K562 (cell line): ENCODE measurements at regions not wholly inside any gene's neighbourhood (a gene's known extent, or its start where the extent isn't known, plus 50 kb on each side); places are given as distances from the start of the nearest gene placed in this dataset.
A peak's percentile ranks its signal among the peaks of the same experiment; 100 is the strongest.

Source experiments
- CAMTA2 ChIP-seq: fragments of 250-450 bp; sonication (Bioruptor Pico); conservative IDR thresholded peaks from 2 replicates; pipeline ENCODE4 v1.5.1; 2022
- CBX2 ChIP-seq: fragments of 200-600 bp; sonication (generic); IDR thresholded peaks from one replicate; pipeline ENCODE4 v1.6.1; 2012; ENCODE audit warnings: mild to moderate bottlenecking, low read length, inconsistent platforms; ENCODE audit not compliant: insufficient read depth, poor library complexity, severe bottlenecking
- CCAR2 ChIP-seq: fragments of 200-400 bp; formaldehyde crosslinking; IDR thresholded peaks from 2 replicates; pipeline ENCODE4 v1.6.1; 2017; ENCODE audit warnings: mild to moderate bottlenecking, low read depth, low read length
- DNMT1 ChIP-seq: fragments of 450-650 bp; IDR thresholded peaks from 2 replicates; pipeline ENCODE4 v1.6.1; 2016; ENCODE audit warnings: antibody characterized with exemption, mild to moderate bottlenecking
- ESRRA ChIP-seq: fragments of 450-650 bp; IDR thresholded peaks from 2 replicates; pipeline ENCODE4 v1.6.1; 2014; ENCODE audit warnings: low read depth, mild to moderate bottlenecking, moderate library complexity, borderline replicate concordance
- HDAC8 ChIP-seq: fragments of 450-650 bp; IDR thresholded peaks from 2 replicates; pipeline ENCODE4 v1.6.1; 2016; ENCODE audit warnings: mild to moderate bottlenecking, missing genetic modification characterization, moderate library complexity, missing compliant biosample characterization
- MEF2D ChIP-seq: conservative IDR thresholded peaks from 2 replicates; pipeline ENCODE4 v1.6.1; 2016; ENCODE audit warnings: low read depth, missing genetic modification characterization, missing compliant biosample characterization
- MYNN ChIP-seq, 2 experiments: sonication (generic); formaldehyde crosslinking in 1 of 2; IDR thresholded peaks; 2 replicates each; pipeline versions ENCODE4 v1.5.0 to v1.6.1; 2016 to 2020; ENCODE audit warnings: antibody characterized with exemption in 1 of 2, missing genetic modification reagents in 1 of 2
- NFIX ChIP-seq: fragments of 250-450 bp; sonication (Bioruptor Pico); IDR thresholded peaks from 2 replicates; pipeline ENCODE4 v1.4.0; 2020; ENCODE audit warnings: low read depth, mild to moderate bottlenecking, moderate library complexity
- NFYB ChIP-seq: IDR thresholded peaks from 2 replicates; pipeline ENCODE4 v1.6.1; 2011; ENCODE audit warnings: mild to moderate bottlenecking, moderate library complexity; ENCODE audit not compliant: insufficient read length; ENCODE audit errors: extremely low read depth
- NR2F6 ChIP-seq: fragments of 450-650 bp; formaldehyde crosslinking; IDR thresholded peaks from 2 replicates; pipeline ENCODE4 v1.4.0; 2020; ENCODE audit warnings: mild to moderate bottlenecking
- NRF1 ChIP-seq, 2 experiments: fragments of 450-650 bp; IDR thresholded peaks in 1 of 2; conservative IDR thresholded peaks in 1 of 2; 2 replicates each; pipeline ENCODE4 v1.6.1; 2014; ENCODE audit warnings: mild to moderate bottlenecking in 2 of 2
- PHF8 ChIP-seq: fragments of 200-600 bp; sonication (generic); IDR thresholded peaks from 2 replicates; pipeline ENCODE4 v1.6.1; 2012; ENCODE audit warnings: mixed run types, mild to moderate bottlenecking, inconsistent platforms, low read length, moderate library complexity, borderline replicate concordance
- POLR3G ChIP-seq: IDR thresholded peaks from 2 replicates; pipeline ENCODE4 v1.6.1; 2011; ENCODE audit not compliant: insufficient read length, insufficient replicate concordance; ENCODE audit errors: extremely low read depth
- PURB ChIP-seq: sonication (generic); formaldehyde crosslinking; IDR thresholded peaks from 2 replicates; pipeline ENCODE4 v1.9.0; 2021; ENCODE audit warnings: low read depth, mild to moderate bottlenecking, missing genetic modification reagents
- RBM14 ChIP-seq: fragments of 200-400 bp; formaldehyde crosslinking; IDR thresholded peaks from 2 replicates; pipeline ENCODE4 v1.6.1; 2018; ENCODE audit warnings: low read depth, mild to moderate bottlenecking, low read length, moderate library complexity, borderline replicate concordance; ENCODE audit not compliant: insufficient read depth
- SRF ChIP-seq, 2 experiments: fragments of 250-450, 450-650 bp in 1 of 2; sonication (Bioruptor Pico) in 1 of 2; sonication (generic) in 1 of 2; formaldehyde crosslinking; IDR thresholded peaks; 2 replicates each; pipeline versions ENCODE4 v1.5.0 to v1.5.1; 2020 to 2022; ENCODE audit warnings: mild to moderate bottlenecking in 1 of 2, missing genetic modification reagents in 1 of 2
- TBP ChIP-seq: optimal IDR thresholded peaks from 2 replicates; pipeline ENCODE3; 2011; ENCODE audit warnings: low read depth, low read length, improper control_type of control experiment
- TEAD4 ChIP-seq, 2 experiments: sonication (generic) in 1 of 2; formaldehyde crosslinking in 1 of 2; IDR thresholded peaks; 2 replicates each; pipeline versions ENCODE4 v1.6.1 to v1.8.0; 2012 to 2022; ENCODE audit warnings: borderline replicate concordance in 1 of 2, inconsistent platforms in 1 of 2, low read length in 1 of 2, mild to moderate bottlenecking in 1 of 2, missing genetic modification reagents in 1 of 2
- THRAP3 ChIP-seq: fragments of 450-650 bp; IDR thresholded peaks from 2 replicates; pipeline ENCODE4 v1.6.1; 2016; ENCODE audit warnings: mild to moderate bottlenecking, inconsistent platforms, borderline replicate concordance
- TRIM28 ChIP-seq: fragments of 450-650 bp; IDR thresholded peaks from 2 replicates; pipeline ENCODE4 v1.6.1; 2017
- WHSC1 ChIP-seq: IDR thresholded peaks from one replicate; pipeline ENCODE4 v1.6.1; 2012; ENCODE audit warnings: low read length, control low read depth, inconsistent platforms
- ZBTB17 ChIP-seq: fragments of 450-650 bp; formaldehyde crosslinking; IDR thresholded peaks from 2 replicates; pipeline ENCODE4 v1.4.0; 2020; ENCODE audit warnings: mild to moderate bottlenecking
- ZFPM2 ChIP-seq: fragments of 250-450 bp; sonication (Bioruptor Pico); IDR thresholded peaks from 2 replicates; pipeline ENCODE4 v1.5.1; 2022; ENCODE audit warnings: mild to moderate bottlenecking
- ZNF165 ChIP-seq: fragments of 250-450 bp; sonication (Bioruptor Pico); IDR thresholded peaks from 2 replicates; pipeline ENCODE4 v1.4.0; 2020; ENCODE audit warnings: borderline replicate concordance
- ZNF253 ChIP-seq: fragments of 250-450 bp; sonication (Bioruptor Pico); conservative IDR thresholded peaks from 2 replicates; pipeline ENCODE4 v1.6.1; 2021; ENCODE audit warnings: mild to moderate bottlenecking
- TF ChIP-seq, protein P1 (sequence below), 2 experiments: fragments of 450-650 bp in 1 of 2; sonication (generic) in 1 of 2; formaldehyde crosslinking; conservative IDR thresholded peaks; 2 replicates each; pipeline versions ENCODE4 v1.4.0 to v1.8.1; 2020 to 2022; ENCODE audit warnings: mild to moderate bottlenecking in 1 of 2, missing genetic modification reagents in 1 of 2
- TF ChIP-seq, protein P2 (sequence below): fragments of 450-650 bp; formaldehyde crosslinking; IDR thresholded peaks from 2 replicates; pipeline ENCODE4 v1.4.0; 2020; ENCODE audit warnings: mild to moderate bottlenecking

DNA sequence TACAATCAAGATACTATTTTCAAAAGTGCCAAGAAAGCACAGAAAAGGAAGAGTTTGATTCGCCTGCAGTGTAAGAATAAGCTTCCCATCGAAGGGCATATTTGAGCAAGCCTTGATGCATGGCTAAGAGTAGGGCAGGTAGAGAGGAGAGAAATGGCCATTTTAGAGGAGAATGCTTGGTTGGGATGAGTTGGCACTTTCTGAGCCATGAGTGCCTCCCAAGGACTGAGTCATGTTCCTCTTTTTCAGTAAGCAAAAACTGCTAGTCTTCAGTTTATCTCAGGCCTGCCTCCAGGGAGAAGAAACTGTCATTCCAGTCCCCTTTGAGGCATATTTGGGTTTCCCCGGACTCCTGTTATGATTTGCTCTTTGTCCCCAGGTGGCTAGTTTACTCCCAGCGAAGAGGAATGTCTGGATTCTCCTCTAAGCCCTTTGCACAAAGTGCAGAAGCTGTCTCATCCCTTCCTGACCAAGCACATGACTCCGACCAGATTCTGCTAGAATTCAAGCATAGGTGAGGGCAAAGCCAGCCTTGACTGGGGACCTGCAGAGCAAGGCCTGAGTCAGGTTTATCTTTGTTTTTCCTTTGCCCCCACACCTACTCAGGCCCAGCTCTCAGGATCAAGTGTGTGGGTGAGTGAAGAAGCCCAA is 115.2 kb downstream of the TTC32 start (continued):
- no peak for TF ChIP-seq MYNN (IDR thresholded peaks at IDR 0.05)
- TF ChIP-seq MYNN (CRISPR knock-in tag; IDR thresholded peaks at IDR 0.05) = no peak
- TF ChIP-seq ZFPM2 = no peak
- TF ChIP-seq CCAR2 = no peak
- no peak for TF ChIP-seq THRAP3
- no peak for TF ChIP-seq DNMT1
- no peak for TF ChIP-seq TRIM28
- TF ChIP-seq HDAC8 = 0 out of 2 replicates have a peak, but pooled peaks have one; percentile 10
- no peak for TF ChIP-seq WHSC1
- TF ChIP-seq CBX2 = no peak
- TF ChIP-seq ZNF253 (CRISPR knock-in tag) = no peak
- 0 out of 4 replicates have a peak, but pooled peaks of 1 of the 2 experiments have one; percentile 19 for TF ChIP-seq NRF1 (conservative IDR thresholded peaks at IDR 0.05 in 1 of 2, IDR thresholded peaks at IDR 0.05 in 1 of 2)
- no peak for TF ChIP-seq CAMTA2
- TF ChIP-seq NFIX (CRISPR knock-in tag) = no peak
- TF ChIP-seq SRF (CRISPR knock-in tag; IDR thresholded peaks at IDR 0.05) = 0 out of 4 replicates have a peak, but pooled peaks of 1 of the 2 experiments have one; percentile 16
- TF ChIP-seq ZNF165 = no peak
- TF ChIP-seq RBM14 = no peak
- TF ChIP-seq ZBTB17 (CRISPR knock-in tag) = 0 out of 2 replicates have a peak, but pooled peaks have one; percentile 17
- TF ChIP-seq POLR3G = no peak
- TF ChIP-seq, protein P1, sequence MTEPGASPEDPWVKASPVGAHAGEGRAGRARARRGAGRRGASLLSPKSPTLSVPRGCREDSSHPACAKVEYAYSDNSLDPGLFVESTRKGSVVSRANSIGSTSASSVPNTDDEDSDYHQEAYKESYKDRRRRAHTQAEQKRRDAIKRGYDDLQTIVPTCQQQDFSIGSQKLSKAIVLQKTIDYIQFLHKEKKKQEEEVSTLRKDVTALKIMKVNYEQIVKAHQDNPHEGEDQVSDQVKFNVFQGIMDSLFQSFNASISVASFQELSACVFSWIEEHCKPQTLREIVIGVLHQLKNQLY (CRISPR knock-in tag; conservative IDR thresholded peaks at IDR 0.05) = no peak
- peak; percentile 55; the same call in 1 of the 2 replicates for TF ChIP-seq TEAD4 (IDR thresholded peaks at IDR 0.05; ENCODE audit: low read length)
- no peak for TF ChIP-seq TEAD4 (CRISPR knock-in tag; IDR thresholded peaks at IDR 0.05; ENCODE audit: borderline replicate concordance)
- TF ChIP-seq MEF2D (tag) = no peak
- TF ChIP-seq TBP = no peak
- no peak for TF ChIP-seq PURB
- TF ChIP-seq NFYB = no peak
- TF ChIP-seq, protein P2, sequence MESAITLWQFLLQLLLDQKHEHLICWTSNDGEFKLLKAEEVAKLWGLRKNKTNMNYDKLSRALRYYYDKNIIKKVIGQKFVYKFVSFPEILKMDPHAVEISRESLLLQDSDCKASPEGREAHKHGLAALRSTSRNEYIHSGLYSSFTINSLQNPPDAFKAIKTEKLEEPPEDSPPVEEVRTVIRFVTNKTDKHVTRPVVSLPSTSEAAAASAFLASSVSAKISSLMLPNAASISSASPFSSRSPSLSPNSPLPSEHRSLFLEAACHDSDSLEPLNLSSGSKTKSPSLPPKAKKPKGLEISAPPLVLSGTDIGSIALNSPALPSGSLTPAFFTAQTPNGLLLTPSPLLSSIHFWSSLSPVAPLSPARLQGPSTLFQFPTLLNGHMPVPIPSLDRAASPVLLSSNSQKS (CRISPR knock-in tag) = no peak
- no peak for TF ChIP-seq NR2F6 (CRISPR knock-in tag)
- TF ChIP-seq ESRRA = no peak; the same call in 1 of the 2 replicates
- TF ChIP-seq PHF8 = no peak; the same call in 1 of the 2 replicates
